ENCODE measurements at regions not wholly inside any gene's neighbourhood (a gene's known extent, or its start where the extent isn't known, plus 50 kb on each side); places are given as distances from the start of the nearest gene placed in this dataset.
"Not testable (repeated sequence)": the region's sequence is repeated elsewhere in the genome, so short reads cannot be mapped to it uniquely, and the experiment has no call there.

GRCh38 chr22:23471698-23472097, 108.4 kb downstream of the IGLL1 start:
- intact Hi-C loops (cut with DNase I), result no loop called here
- DNase-seq, result no peak

- DNase-seq, result no peak
- intact Hi-C loops (cut with DNase I), result no loop called here
Observed at GRCh38 chr22:23470811-23471389, 109.2 kb downstream of the IGLL1 start.

- intact Hi-C loops (cut with DNase I), result no loop called here
- no peak for DNase-seq
Observed at GRCh38 chr22:23467721-23468294, 112.3 kb downstream of the IGLL1 start.

DNA sequence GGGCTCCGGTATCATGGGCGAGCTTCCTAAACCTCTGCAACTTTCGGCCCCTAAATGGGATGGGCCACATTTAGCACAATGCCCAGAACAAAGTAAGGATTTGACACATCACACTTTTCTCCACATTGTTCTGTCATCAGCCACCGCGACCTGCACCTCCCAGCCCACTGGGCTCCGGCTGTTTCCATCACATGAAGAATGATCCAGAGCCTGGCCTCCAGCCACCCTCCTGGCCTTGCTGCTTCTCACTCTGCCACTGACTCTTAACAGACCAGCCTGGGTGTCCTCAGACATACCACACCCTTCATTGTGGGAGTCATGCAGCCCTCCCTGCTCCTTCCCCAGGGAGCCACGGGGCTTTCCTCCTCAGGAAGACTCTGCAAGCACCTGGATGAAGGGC, 113.7 kb downstream of the IGLL1 start:
- DNase-seq, result no peak
- intact Hi-C loops (cut with DNase I), result no loop called here

- DNase-seq, result peak in 1 of 42 donors; percentile 13
- intact Hi-C loops (cut with DNase I), result not testable (repeated sequence)
Observed at GRCh38 chr22:23464796-23465195, 115.3 kb downstream of the IGLL1 start.

DNA sequence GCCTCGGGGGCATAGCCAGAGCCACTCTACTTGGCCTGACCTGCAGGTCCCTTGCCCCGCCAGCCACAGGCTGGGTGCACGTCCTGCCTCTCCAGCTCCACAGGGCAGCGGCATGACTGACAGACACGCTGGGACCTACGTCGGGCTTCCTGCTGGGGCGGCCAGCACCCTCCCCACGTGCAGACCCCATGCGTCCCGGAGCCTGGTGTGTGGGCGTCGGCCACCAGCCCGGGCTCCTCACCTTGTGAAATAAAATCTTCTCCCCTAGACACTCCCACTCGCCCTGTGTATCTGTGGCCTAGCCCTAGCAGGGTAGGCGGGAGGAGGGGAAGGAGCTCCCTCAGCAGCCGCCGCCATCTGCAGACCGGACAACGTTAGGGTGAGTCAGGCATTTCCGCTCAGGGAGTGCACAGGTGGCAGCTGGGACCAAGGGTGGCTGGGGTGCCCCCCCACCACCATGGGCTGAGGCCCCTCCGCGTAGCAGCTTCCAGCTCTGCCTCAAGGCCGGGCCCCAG, 119.5 kb downstream of the IGLL1 start:
- intact Hi-C loops (cut with DNase I); DNase-seq: not testable (repeated sequence)

DNA sequence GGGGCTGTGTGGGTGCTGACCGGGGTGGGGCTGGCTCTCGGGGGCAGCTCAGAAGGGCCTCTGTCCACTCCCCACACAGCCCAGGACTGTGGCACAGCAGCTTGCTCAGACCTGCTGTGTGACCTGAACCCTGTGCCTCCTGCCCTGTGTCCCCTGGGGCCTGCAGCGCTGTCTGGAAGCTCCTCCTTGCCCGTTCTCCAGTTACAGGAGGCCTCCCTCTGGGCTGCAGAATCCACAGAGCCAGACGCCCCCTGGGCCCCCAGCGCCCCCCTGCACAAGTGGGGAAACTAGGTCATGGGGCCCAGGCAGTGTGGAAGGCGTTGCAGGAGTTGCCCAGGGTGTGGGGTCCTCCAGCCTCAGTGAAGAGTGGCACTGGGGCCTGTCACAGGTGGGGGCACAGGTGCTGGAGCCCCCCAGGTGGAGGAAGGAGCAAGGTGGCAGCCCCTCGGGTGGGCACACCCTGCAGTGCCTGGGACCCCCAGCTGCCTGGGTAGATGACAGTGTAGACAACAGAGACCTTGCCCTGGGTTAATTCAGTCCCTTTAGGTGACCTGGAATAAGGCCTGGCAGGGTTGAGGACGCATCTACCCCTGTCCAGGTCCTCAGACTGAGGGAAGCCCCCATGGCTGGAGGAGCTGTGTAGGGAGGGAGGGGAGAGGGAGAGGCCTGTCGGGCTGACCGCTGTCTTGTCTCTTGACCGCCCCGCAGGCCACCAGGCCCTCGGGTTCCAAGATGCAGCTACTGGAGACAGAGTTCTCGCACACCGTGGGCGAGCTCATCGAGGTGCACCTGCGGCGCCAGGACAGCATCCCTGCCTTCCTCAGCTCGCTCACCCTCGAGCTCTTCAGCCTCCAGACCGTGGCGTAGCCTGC, 120.2 kb downstream of the IGLL1 start:
- DNase-seq; intact Hi-C loops (cut with DNase I): not testable (repeated sequence)

- intact Hi-C loops (cut with DNase I), result no loop called here
- no peak for DNase-seq
Observed at GRCh38 chr22:23458663-23459541, 121.2 kb downstream of the IGLL1 start.

DNA sequence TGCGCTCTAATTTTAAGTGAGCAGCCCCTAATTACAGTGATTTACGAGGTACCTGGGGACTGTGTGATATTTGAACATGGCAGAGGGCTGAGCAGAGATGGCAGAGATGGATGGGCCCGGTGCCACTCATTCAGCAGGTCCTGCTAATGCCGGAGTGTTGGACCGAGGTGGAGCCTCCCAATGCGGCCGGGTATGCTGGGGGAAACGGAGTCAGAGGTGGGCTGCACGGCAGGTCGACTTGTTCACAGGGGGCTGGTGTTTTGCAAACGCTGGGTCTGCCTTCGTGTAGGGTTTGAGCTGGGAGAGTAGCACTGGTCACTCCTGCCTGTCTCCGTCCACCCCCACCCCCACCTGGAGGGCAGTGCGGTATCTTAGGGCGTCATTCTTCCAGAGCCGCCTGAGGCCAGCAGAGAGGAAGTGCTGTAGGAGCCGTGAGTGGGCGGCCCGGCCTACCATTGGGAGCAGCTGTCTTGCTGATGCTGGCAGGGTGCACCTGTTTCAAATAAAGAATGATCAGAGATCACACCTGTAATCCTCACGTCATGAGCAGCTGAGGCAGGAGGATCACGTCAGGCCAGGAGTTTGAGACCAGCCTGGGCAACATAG, 122.6 kb downstream of the IGLL1 start:
- DNase-seq, result peak in 1 of 42 donors; percentile 22
- intact Hi-C loops (cut with DNase I), result no loop called here

GRCh38 chr22:23456666-23457379, 123.3 kb downstream of the IGLL1 start:
- intact Hi-C loops (cut with DNase I), result not testable (repeated sequence)
- peak in 1 of 42 donors; percentile 33 for DNase-seq

- DNase-seq; intact Hi-C loops (cut with DNase I): not testable (repeated sequence)
Observed at GRCh38 chr22:23454345-23454744, 125.7 kb downstream of the IGLL1 start.

DNA sequence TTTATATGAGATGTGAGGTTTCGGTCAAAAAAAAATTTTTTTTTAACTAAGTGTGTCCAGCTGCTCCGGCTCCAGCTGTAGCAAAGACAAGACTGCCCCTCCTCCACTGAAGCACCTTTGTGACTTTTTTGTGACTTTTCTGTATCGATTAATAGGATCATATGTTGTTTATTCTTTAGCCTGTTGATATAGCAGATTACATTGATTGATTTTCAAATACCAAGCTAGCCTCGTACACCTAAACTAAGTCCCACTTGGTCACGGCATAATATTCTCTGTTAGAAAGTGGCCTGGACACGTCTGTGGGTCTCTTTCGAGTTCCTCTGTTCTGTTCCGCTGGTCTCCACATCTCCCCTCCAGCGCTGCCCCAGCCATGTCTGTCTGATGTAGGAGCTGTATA, 126.8 kb downstream of the IGLL1 start:
- intact Hi-C loops (cut with DNase I), result no loop called here
- DNase-seq, result no peak

- intact Hi-C loops (cut with DNase I), result no loop called here
- DNase-seq, result no peak
Observed at GRCh38 chr22:23452231-23453010, 127.7 kb downstream of the IGLL1 start.

DNA sequence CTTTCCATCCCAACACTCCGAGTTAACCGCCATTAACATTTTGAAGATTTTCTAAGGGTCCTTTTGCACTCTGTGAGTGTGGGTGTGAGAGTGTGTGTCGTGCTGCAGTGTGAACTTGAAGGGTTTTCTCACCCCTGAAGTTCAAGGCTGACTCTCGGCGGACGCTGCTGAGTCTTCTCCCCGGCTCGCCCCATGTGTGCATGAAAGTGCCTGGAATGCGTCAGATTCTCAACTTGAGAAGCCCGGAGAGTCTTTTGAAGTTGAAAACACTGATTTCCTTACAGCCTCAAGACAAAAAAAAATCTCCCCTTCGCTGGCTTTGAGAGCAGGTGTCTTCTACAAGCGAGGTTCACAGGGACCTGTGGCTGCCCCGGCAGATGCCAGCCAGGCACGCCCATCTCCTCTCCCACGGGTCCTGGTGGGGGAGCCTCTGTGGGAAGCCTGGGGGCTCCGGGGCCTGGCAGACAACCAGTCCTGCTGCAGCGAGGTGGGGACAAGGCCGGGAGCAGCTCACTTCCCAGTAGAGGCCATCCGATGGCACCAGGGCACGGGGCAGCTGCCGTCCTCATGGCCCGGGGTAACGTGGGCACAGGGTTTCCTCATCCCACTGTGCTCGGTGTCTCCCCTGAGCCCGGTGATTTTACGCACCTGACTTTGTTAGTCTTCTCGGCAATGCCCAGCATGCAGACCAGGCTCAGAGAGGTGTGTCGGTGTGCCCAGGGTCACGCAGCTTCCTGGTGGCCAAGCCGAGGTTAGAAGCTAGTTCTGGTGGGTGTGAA, 128.4 kb downstream of the IGLL1 start:
- intact Hi-C loops (cut with DNase I), result not testable (repeated sequence)
- DNase-seq, result peak in 1 of 42 donors; percentile 20

DNA sequence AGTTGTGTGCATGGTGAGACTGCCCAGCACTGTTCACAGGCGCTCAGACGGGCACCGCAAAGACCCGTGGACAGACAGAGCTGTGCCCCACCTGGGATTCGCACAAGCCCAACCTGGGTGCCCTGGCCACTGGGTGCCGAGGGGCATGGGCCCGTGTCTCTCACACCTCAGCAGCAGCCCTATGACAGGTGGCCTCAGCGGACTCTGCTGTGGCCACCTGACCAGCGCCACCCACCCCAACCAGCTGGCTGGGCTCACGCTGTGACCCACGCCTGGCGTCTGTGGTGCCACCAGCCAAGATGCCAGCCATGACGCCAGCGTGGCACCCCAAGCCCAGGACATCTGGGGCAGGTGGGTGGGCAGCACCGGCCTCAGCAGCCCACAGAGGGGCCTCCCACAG, 129.3 kb downstream of the IGLL1 start:
- intact Hi-C loops (cut with DNase I), result not testable (repeated sequence)
- DNase-seq, result peak in 1 of 42 donors; percentile 22

DNA sequence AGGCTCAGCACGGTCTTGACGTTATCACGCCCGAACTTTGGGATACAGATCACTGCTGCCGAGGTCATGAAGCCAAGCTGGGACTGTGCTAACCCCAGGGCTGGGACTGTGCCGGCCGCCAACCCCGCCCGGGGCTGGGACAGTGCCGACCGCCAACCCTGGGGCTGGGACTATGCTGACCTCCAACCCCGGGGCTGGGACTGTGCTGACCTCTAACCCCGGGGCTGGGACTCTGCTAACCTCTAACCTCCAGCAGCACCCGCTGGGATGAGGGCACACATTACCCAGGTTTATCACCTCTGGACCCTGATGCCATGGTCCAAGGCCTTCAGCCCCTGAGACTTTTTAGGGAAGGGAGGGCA, 129.7 kb downstream of the IGLL1 start:
- DNase-seq, result peak in 1 of 42 donors; percentile 10
- intact Hi-C loops (cut with DNase I), result no loop called here

Data from head of caudate nucleus (tissue), 42 donors.